Tibial nerve (tissue), 3 donors: ENCODE measurements at regions not wholly inside any gene's neighbourhood (a gene's known extent, or its start where the extent isn't known, plus 50 kb on each side); places are given as distances from the start of the nearest gene placed in this dataset.

Experiments
- POLR2A ChIP-seq, 2 donors: fragments of 450-650 bp; IDR thresholded peaks; one replicate each; pipeline ENCODE4 v1.6.1; 2017; ENCODE audit warnings: antibody characterized with exemption in 2 of 2, mild to moderate bottlenecking in 2 of 2, moderate library complexity in 2 of 2
- TF ChIP-seq, protein P1 (sequence below), 5 experiments: fragments of 200-600 bp in 3 of 5; fragments of 450-650 bp in 2 of 5; sonication (generic) in 3 of 5; IDR thresholded peaks; one replicate each; pipeline ENCODE4 v1.5.1; 2016 to 2019; ENCODE audit warnings: antibody characterized with exemption in 5 of 5, mild to moderate bottlenecking in 3 of 5, moderate library complexity in 2 of 5

DNA sequence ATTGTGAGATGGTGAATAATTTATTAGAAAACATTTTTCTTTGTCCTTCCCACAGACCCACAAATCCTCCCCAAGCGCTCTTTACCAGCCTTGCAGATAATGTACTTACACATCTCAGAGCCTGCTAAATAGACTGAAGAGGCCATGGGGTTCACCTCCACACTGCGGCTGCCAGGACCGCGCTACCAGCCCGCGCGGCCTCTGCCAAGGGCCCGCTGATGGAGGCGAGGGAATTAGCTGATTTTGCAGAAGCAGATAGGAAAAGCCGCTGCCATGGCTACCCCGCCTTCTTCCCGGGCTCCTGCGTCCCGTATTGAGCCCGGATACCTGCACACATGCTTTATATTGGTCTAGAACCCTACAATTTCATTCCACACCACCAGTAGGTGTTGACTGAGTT lies 248.0 kb upstream of the FOXD3 start:
- TF ChIP-seq, protein P1, sequence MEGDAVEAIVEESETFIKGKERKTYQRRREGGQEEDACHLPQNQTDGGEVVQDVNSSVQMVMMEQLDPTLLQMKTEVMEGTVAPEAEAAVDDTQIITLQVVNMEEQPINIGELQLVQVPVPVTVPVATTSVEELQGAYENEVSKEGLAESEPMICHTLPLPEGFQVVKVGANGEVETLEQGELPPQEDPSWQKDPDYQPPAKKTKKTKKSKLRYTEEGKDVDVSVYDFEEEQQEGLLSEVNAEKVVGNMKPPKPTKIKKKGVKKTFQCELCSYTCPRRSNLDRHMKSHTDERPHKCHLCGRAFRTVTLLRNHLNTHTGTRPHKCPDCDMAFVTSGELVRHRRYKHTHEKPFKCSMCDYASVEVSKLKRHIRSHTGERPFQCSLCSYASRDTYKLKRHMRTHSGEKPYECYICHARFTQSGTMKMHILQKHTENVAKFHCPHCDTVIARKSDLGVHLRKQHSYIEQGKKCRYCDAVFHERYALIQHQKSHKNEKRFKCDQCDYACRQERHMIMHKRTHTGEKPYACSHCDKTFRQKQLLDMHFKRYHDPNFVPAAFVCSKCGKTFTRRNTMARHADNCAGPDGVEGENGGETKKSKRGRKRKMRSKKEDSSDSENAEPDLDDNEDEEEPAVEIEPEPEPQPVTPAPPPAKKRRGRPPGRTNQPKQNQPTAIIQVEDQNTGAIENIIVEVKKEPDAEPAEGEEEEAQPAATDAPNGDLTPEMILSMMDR (IDR thresholded peaks at IDR 0.05): no peak
- TF ChIP-seq POLR2A (IDR thresholded peaks at IDR 0.05): no peak
